Femur (tissue), 1 donor: ENCODE measurements at regions not wholly inside any gene's neighbourhood (a gene's known extent, or its start where the extent isn't known, plus 50 kb on each side); places are given as distances from the start of the nearest gene placed in this dataset.

Experiments used
- DNase-seq: peaks from one replicate; pipeline ENCODE4 v3.0.0-alpha.2; 2017

DNA sequence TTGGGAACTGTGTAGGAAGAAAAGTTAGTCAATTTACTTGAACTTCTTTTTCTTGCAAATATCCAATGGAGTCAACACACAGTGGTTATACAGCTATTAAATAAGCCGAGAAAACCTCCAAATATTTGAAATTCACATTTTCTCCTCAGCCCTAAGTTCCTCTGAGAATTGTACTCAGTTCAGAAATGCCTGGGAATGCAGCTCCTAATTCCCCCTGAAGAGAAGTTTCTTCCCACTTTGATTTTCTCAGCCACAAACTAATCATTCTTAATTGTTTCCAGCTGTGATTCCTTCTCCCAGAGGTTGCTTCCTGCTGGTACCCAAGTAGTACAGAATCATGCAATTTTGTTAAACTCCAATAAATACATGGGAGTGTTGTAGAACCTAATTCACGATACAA, 246.1 kb upstream of the MIR17HG start:
- no peak for DNase-seq

DNA sequence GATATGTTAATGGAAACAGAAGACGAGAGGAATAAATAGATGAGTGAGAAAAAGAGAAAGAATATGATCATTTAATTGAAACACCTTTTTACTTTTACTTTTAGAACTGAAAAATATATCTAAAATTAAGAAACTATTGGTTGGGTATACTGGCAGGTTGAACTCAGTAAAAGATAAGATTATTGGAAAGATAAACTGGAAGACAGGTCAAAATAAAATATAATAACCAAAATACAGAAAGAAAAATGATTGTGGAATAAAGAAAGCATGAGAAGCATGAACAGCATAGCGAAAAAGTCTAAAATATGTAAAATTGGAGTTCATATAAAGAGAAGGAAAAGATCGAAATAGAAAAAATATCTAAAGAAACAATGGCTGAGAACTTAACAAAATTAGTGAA, 242.2 kb upstream of the MIR17HG start:
- DNase-seq, result no peak

GRCh38 chr13:91106565-91106964, 240.9 kb upstream of the MIR17HG start:
- no peak for DNase-seq

DNA sequence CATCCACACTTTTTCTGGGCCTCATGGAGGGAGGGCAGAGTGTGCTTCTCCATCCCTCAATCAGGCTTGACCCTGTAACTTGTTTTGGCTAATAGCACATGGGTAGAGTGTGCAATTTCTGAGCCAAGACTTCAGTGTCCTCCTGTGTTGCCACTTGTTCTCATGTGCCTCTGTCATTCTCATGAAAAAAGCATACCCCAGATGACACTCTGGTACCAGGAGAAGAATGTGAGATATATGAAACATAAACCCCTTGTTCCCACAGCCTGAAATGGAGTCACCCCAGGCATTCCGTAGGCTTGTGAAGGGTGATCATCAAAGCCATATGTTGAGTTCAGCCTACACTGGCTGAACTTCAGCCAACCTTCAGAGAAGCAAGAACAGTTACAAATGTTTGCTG, 239.2 kb upstream of the MIR17HG start:
- DNase-seq, result no peak

- DNase-seq, result no peak
Measured at GRCh38 chr13:91111476-91112200, 235.8 kb upstream of the MIR17HG start.

DNA sequence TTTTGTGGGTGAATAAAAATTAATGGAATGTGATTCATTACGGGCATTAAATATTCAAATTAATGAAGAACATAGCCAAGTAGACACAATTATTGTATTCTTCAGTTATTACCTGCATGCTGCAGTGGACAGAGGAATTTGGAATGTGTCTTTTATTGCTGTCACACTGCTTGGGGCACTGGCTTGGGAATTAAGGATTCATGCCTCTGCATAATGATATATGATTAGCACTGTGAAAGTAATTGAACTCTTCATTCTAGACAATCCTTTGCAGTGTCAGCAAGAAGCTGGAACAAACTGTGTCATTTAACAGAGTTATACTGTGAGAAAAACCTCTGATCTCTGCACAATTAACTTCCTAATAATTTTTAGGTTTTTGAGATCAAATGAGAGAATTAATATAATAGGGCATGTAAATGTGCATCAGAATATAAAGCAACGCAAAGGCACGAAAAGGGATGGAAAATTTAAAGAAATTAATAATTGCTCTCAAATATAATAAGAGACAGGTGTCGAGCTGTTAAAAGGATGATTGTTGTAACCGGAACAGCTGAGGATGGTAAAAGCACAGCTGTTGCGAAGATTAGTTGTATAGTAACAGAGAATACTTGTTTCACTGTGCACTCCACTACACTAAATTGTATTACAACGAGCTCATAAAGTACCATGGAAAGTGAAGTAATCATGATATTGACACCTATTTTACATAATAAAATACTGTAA, 235.1 kb upstream of the MIR17HG start:
- no peak for DNase-seq

- DNase-seq, result no peak
Measured at GRCh38 chr13:91112924-91113277, 234.6 kb upstream of the MIR17HG start.

DNA sequence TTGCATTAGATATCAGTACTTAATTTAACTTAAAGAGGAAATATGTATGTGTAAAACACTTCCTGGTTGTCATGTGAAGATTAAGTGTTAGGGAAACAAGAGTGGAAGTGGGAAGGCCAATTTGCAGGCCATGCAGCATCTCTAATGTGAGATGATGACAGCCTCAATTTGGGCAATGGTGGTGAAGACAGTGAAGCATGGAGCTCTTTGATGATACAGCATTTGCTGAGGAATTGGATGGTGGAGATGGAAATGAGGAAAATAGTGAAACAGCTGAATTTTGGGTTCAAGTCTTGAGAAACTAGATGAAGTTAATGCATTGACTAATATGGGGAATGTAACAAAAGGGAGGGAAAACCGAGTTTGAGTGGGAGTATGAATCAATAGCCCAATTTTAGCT, 231.7 kb upstream of the MIR17HG start:
- DNase-seq, result no peak

- DNase-seq, result no peak
Measured at GRCh38 chr13:91117351-91117750, 230.1 kb upstream of the MIR17HG start.

DNA sequence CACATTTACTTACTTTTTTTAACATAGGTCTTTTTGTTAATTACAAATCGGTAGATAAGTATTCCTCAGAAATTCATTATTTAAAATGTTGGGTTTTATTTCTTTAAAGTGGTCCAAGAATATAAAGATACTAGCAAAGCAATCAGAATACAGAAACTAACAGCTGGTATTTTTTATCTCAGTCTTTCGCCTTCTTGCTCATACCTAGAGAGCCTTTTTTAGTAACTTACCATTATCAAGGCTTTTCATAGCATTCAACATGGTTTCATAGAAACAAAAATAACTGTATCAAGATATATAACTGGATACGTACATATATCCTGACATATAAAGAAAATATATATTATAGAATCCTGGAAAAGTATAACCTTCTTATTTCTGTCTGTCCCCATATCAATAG, 227.8 kb upstream of the MIR17HG start:
- DNase-seq, result no peak

DNA sequence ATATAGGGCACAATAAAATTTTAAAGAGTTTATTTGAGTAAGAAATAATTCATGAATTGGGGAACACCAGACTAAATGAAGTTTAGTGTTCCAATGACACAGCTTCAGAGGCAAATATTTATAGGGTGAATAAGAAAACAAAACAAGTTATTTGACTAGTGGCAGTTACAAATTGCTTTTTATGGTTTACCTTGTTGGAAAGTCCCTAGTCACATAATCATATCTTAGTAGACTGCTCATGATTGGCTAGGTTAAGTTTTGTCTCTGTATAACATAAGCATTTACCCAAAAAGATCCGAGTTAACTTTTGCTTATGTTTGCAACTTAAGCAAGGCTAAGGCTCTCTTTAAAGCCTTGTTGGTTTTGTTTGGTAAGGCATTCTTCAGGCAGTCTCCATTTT, 224.7 kb upstream of the MIR17HG start:
- DNase-seq, result no peak

- no peak for DNase-seq
Measured at GRCh38 chr13:91123456-91124127, 223.9 kb upstream of the MIR17HG start.

- DNase-seq, result no peak
Measured at GRCh38 chr13:91126806-91127205, 220.7 kb upstream of the MIR17HG start.

GRCh38 chr13:91127995-91128394, 219.5 kb upstream of the MIR17HG start:
- no peak for DNase-seq

DNA sequence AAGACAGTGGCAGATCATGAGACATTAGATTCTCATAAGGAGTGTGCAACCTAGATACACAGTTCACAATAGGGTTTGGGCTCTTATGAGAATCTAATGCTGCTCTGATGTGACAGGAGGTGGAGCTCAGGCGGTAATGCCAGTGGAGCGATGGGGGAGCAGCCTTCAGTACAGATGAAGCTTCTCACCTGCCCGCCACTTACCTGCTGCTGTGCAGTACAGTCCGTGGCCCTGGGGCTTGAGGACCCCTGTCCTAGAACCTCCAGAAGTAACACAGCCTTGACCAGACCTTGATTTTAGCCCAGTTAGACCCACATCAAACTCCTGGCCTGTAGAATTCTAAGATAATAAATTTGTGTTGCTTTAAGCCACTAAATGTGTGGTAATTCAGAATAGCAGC, 215.1 kb upstream of the MIR17HG start:
- DNase-seq, result no peak

- DNase-seq, result peak; percentile 77
Measured at GRCh38 chr13:91132786-91133185, 214.7 kb upstream of the MIR17HG start.

- peak; percentile 51 for DNase-seq
Measured at GRCh38 chr13:91133941-91134802, 213.3 kb upstream of the MIR17HG start.

DNA sequence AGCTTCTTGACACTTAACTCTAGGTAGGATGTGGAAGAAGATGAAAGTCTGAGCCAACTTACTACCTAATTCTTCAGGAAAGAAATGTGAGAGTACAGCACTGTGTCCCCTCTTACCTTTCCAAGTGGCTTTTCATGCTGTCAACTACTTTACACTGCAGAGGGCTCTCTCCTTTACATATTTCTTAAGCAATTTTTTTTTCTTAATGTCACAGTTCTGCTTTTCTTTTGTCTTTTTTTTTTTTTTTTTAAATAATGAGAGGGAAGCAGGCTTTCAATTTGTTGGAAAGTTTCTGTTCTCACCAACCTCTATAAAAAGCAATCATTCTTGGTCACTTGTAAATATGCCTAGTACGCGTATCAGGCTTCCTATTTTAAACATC, 212.7 kb upstream of the MIR17HG start:
- no peak for DNase-seq

DNA sequence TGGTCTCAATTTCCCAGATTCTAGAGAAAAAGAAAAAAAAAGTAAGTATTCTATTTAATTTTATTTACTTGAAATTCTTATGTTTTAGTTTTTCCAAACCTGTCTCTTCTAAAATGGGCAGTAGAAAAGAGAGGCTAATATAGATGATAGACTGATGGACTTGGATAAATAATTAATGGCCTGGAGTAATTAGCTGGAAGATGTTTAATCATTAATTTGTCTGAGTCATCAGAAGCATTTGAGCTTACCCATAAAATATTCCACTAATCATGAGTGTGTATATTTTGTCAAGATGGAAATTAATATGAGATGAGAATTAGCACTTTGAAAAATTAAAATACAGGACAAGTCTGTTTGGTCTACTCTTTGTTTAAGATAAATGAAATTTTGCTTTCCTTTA, 212.1 kb upstream of the MIR17HG start:
- no peak for DNase-seq

GRCh38 chr13:91135968-91136367, 211.5 kb upstream of the MIR17HG start:
- DNase-seq, result no peak

DNA sequence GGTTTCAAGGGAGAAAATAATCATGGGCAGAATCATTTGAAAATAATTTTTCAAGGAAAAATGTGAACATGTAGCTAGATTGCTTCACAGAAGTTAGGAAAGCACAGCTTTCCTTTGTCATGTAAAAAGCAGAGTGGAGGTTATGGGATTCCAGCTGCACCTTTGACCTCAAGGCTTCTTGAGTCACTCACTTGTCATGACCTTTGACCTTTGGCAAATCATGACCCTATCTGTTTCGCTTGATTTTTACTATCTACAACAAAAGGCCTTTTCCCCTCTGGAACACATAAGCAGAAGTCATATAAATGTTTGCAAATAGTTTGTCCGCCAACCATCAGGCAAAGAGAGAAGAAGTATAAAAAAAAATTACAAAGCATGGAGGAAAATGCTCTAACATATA, 210.7 kb upstream of the MIR17HG start:
- no peak for DNase-seq

DNA sequence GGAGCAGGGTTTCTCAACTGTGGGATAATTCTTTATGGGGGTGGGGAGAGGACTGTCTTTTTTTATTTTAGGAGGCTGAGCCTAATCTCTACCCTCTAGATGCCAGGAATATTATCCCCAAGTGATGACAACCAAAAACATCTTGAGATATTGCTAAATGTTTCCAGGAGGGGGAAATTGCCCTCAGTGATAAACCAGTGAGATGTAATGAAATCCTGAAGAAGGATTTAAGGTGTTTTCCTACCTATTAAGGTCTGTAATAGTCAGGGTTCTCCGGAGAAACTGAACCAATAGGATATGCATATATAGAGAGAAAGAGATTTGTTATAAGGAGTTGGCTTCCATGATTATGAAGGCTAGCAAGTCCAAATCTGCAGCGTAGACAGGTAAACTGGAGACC, 208.3 kb upstream of the MIR17HG start:
- no peak for DNase-seq

- DNase-seq, result no peak
Measured at GRCh38 chr13:91141543-91142061, 205.9 kb upstream of the MIR17HG start.
